Gastrocnemius medialis (tissue), 4 donors: ENCODE measurements at regions not wholly inside any gene's neighbourhood (a gene's known extent, or its start where the extent isn't known, plus 50 kb on each side); places are given as distances from the start of the nearest gene placed in this dataset.

ENCODE experiments used
- CTCF ChIP-seq, 5 experiments: fragments of 450-650 bp in 3 of 5; fragments of 200-600 bp in 2 of 5; sonication (generic) in 2 of 5; IDR thresholded peaks in 4 of 5; conservative IDR thresholded peaks in 1 of 5; 1 replicate in 4 of 5; 2 replicates in 1 of 5; pipeline ENCODE4 v1.5.1; 2016 to 2019; ENCODE audit warnings: antibody characterized with exemption in 5 of 5, mild to moderate bottlenecking in 3 of 5, moderate library complexity in 3 of 5
- POLR2A ChIP-seq, 2 donors: fragments of 450-650 bp; IDR thresholded peaks; one replicate each; pipeline ENCODE4 v1.6.1; 2017; ENCODE audit warnings: antibody characterized with exemption in 2 of 2, mild to moderate bottlenecking in 2 of 2, moderate library complexity in 2 of 2

GRCh38 chr22:48633996-48634836 lies 1193.5 kb downstream of the BRD1 start:
- no peak for TF ChIP-seq CTCF (IDR thresholded peaks at IDR 0.05 in 4 of 5, conservative IDR thresholded peaks at IDR 0.05 in 1 of 5)
- TF ChIP-seq POLR2A (IDR thresholded peaks at IDR 0.05), result no peak
